Stomach (tissue), 8 donors: ENCODE measurements at regions not wholly inside any gene's neighbourhood (a gene's known extent, or its start where the extent isn't known, plus 50 kb on each side); places are given as distances from the start of the nearest gene placed in this dataset.

Experiments used
- DNase-seq, 2 donors: peaks; one replicate each; pipeline versions ENCODE4 v3.0.0 to v3.0.0-alpha.2; 2013 to 2019
- H3K27ac ChIP-seq, 5 donors: fragments of 200-600 bp in 4 of 5; sonication (generic) in 4 of 5; one replicate each; pipeline ENCODE4 v1.5.1; 2013 to 2019; ENCODE audit warnings: mild to moderate bottlenecking in 1 of 5, moderate library complexity in 1 of 5
- H3K27me3 ChIP-seq, 3 donors: fragments of 200-600 bp; sonication (generic); one replicate each; pipeline ENCODE4 v1.5.1; 2017 to 2019; ENCODE audit warnings: mixed run types in 1 of 3
- H3K36me3 ChIP-seq, 4 donors: fragments of 200-600 bp; sonication (generic); 1 replicate in 3 of 4; 2 replicates in 1 of 4; pipeline ENCODE4 v1.5.1; 2016 to 2019
- H3K4me1 ChIP-seq, 4 donors: fragments of 200-600 bp; sonication (generic); one replicate each; pipeline ENCODE4 v1.5.1; 2016 to 2019
- H3K4me3 ChIP-seq, 4 donors: fragments of 200-600 bp; sonication (generic) in 3 of 4; one replicate each; pipeline ENCODE4 v1.5.1; 2016 to 2019; ENCODE audit warnings: mild to moderate bottlenecking in 1 of 4
- H3K9me3 ChIP-seq, 4 donors: fragments of 200-600 bp; sonication (generic); one replicate each; pipeline ENCODE4 v1.5.1; 2016 to 2019
- EP300 ChIP-seq: sonication (generic); formaldehyde crosslinking; IDR thresholded peaks from one replicate; pipeline ENCODE4 v1.6.1; 2017; ENCODE audit warnings: antibody characterized with exemption
- POLR2A ChIP-seq, 4 donors: fragments of 450-650 bp; IDR thresholded peaks; one replicate each; pipeline ENCODE4 v1.6.1; 2016; ENCODE audit warnings: antibody characterized with exemption in 4 of 4, control low read depth in 2 of 4, mild to moderate bottlenecking in 1 of 4, moderate library complexity in 1 of 4
- POLR2AphosphoS5 ChIP-seq, 3 donors: sonication (generic); formaldehyde crosslinking; IDR thresholded peaks; one replicate each; pipeline ENCODE4 v1.6.1; 2016; ENCODE audit warnings: antibody characterized with exemption in 3 of 3
- WGBS, 5 donors: extraction: QIAGEN DNeasy Blood & Tissue Kit in 3 of 5; methylation state at CpG; one replicate each; pipeline versions ENCODE4 v1.1.5 to v1.1.7; 2013 to 2018; 5-methylcytosine and 5-hydroxymethylcytosine counted together
- intact Hi-C: fragments of 100-400 bp; cut with DNase I; formaldehyde crosslinking; loops from one replicate; pipeline ENCODE4 v1.15.1; 2023; ENCODE audit warnings: low total_unique reads
- TF ChIP-seq, protein P1 (sequence below), 7 experiments: fragments of 450-650 bp in 4 of 7; fragments of 200-600 bp in 3 of 7; sonication (generic) in 3 of 7; IDR thresholded peaks; one replicate each; pipeline ENCODE4 v1.5.1; 2016 to 2019; ENCODE audit warnings: antibody characterized with exemption in 7 of 7, control low read depth in 2 of 7, mild to moderate bottlenecking in 1 of 7
- donor health status: healthy with polysubstance abuse.
- donor health status: Bipolar disorder and iron deficiency.
- donor health status: healthy.

DNA sequence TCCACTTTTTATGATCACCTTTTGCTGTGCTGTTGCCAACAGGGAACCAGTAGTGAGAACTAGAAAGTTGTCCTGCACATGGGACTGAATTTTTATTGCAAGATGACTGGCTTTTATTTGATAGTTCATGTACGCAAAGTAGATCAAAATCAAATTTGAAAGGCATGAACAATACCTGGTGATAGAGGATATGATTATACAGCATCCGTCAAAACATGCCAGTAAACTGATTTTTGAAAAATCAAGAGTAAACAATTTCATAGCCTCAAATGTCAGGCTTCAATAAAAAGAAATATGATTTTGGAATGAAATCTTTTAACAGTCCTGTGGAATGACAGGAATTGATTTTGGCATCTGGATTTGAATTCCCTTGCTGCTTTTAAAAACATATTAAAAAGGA, 219.6 kb upstream of the LRRN1 start:
- no peaks in the 10 kb centered on the region for H3K36me3 ChIP-seq
- DNase-seq, result no peak
- intact Hi-C loops, result no loop called here

DNA sequence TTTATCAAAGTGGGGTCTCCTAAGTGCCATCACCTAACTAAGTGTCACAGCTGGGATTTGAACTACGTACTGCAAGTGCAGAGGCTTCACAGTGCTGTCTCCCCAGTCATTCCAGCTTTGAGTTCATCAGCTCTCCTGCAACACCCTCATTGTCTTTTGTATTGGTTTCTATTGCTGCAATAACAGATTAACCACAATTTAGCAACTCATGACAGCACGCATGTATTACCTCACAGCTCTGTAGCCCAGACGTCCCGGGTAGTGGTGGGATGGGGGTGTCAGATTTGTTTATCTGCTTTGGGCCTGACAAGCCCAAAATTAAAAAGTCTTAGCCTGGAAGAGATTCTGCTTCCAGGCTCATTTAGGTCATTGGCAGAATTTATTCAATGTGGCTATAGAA, 220.5 kb upstream of the LRRN1 start:
- no peaks in the 10 kb centered on the region for H3K27me3 ChIP-seq
- peaks cover 0 to 5% (median 0%) of the 10 kb centered on the region in 4 donors for H3K9me3 ChIP-seq
- no peaks in the 10 kb centered on the region for H3K4me1 ChIP-seq
- no peaks in the 10 kb centered on the region for H3K36me3 ChIP-seq
- TF ChIP-seq, protein P1, sequence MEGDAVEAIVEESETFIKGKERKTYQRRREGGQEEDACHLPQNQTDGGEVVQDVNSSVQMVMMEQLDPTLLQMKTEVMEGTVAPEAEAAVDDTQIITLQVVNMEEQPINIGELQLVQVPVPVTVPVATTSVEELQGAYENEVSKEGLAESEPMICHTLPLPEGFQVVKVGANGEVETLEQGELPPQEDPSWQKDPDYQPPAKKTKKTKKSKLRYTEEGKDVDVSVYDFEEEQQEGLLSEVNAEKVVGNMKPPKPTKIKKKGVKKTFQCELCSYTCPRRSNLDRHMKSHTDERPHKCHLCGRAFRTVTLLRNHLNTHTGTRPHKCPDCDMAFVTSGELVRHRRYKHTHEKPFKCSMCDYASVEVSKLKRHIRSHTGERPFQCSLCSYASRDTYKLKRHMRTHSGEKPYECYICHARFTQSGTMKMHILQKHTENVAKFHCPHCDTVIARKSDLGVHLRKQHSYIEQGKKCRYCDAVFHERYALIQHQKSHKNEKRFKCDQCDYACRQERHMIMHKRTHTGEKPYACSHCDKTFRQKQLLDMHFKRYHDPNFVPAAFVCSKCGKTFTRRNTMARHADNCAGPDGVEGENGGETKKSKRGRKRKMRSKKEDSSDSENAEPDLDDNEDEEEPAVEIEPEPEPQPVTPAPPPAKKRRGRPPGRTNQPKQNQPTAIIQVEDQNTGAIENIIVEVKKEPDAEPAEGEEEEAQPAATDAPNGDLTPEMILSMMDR (IDR thresholded peaks at IDR 0.05), result no peak
- no peak for TF ChIP-seq EP300
- no peak for TF ChIP-seq POLR2AphosphoS5 (IDR thresholded peaks at IDR 0.05)
- no peak for TF ChIP-seq POLR2A (IDR thresholded peaks at IDR 0.05)
- no peak overlapping the region for H3K27ac ChIP-seq
- no peak overlapping the region for H3K4me3 ChIP-seq
- peak in 1 of 2 donors; percentile 8 for DNase-seq
- intact Hi-C loops, result no loop called here
- WGBS, 5 donors, result 69 to 85% (median 77%) methylated on average over 4 of the region's 4 CpGs

More for the DNA sequence above, 219.6 kb upstream of the LRRN1 start:
- Histone ChIP-seq H3K27ac (no peak overlapping the region), H3K4me1 (no peaks in the 10 kb centered on the region), H3K9me3 (peaks cover 0 to 5% (median 0%) of the 10 kb centered on the region in 4 donors), H3K4me3 (no peak overlapping the region), H3K27me3 (no peaks in the 10 kb centered on the region)
- WGBS, 5 donors, result 83 to 95% (median 89%) methylated on average over 2 of the region's 2 CpGs
- TF ChIP-seq EP300, result no peak
- TF ChIP-seq POLR2AphosphoS5 (IDR thresholded peaks at IDR 0.05), result no peak

DNA sequence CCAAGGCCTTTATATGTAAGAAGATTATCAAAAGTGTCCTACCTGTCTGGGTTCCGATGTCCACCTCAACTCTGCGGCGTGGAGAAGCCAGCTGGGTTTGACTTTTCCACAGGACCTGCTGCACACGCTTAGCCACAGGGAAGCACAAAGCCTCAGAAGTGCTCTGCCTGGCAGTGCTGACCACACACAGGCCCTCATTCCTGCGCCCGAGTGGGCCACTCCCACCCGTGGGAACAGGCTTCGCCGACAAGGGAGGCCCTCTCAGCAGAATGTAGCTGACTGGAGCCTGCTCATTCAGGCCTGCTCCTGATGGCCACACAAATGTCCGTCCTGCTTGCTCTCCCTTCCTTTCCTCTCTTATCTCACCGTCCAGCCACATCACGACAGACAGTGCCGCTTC, 221.4 kb upstream of the LRRN1 start:
- no peak for TF ChIP-seq EP300
- TF ChIP-seq POLR2AphosphoS5 (IDR thresholded peaks at IDR 0.05), result no peak
- TF ChIP-seq, protein P1 (IDR thresholded peaks at IDR 0.05), result no peak
- TF ChIP-seq POLR2A (IDR thresholded peaks at IDR 0.05), result no peak

DNA sequence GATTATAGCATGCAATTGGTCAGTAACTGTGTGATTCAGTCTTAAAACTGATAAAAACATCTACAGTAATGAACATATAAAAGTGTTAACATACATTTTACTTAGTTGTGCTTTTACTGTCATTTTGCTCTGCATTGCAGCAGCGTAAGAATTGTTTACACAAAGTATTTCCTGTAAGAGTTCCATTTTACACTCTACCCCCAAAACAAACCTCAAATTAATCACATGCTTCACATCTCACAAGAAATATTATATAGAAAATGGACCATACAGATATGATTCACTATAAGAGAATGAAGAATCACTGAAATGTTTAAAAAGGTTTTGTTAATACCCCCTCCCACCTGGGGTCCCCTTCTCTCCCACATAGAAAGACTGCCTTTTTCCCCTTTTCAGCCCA, 225.9 kb upstream of the LRRN1 start:
- no peak for DNase-seq
- H3K4me1 ChIP-seq, result no peaks in the 10 kb centered on the region
- no peaks in the 10 kb centered on the region for H3K27me3 ChIP-seq
- WGBS, 5 donors, result 26 to 56% (median 29%) methylated on average over 1 of the region's 1 CpG
- H3K36me3 ChIP-seq, result no peaks in the 10 kb centered on the region
- H3K27ac ChIP-seq, result no peak overlapping the region
- no peak overlapping the region for H3K4me3 ChIP-seq
- intact Hi-C loops, result no loop called here
- H3K9me3 ChIP-seq, result peaks cover 0 to 3% (median 0%) of the 10 kb centered on the region in 4 donors
- TF ChIP-seq POLR2A (IDR thresholded peaks at IDR 0.05) (no peak), POLR2AphosphoS5 (IDR thresholded peaks at IDR 0.05) (no peak), EP300 (no peak)
- TF ChIP-seq, protein P1 (IDR thresholded peaks at IDR 0.05), result no peak

More for the DNA sequence above, 221.4 kb upstream of the LRRN1 start:
- Histone ChIP-seq H3K36me3 (no peaks in the 10 kb centered on the region), H3K4me1 (no peaks in the 10 kb centered on the region), H3K27ac (no peak overlapping the region), H3K27me3 (no peaks in the 10 kb centered on the region), H3K4me3 (no peak overlapping the region), H3K9me3 (peaks cover 0 to 5% (median 0%) of the 10 kb centered on the region in 4 donors)
- WGBS, 5 donors, result 77 to 85% (median 78%) methylated on average over 12 to 13 of the region's 13 CpGs
- no peak for DNase-seq
- intact Hi-C loops, result no loop called here

DNA sequence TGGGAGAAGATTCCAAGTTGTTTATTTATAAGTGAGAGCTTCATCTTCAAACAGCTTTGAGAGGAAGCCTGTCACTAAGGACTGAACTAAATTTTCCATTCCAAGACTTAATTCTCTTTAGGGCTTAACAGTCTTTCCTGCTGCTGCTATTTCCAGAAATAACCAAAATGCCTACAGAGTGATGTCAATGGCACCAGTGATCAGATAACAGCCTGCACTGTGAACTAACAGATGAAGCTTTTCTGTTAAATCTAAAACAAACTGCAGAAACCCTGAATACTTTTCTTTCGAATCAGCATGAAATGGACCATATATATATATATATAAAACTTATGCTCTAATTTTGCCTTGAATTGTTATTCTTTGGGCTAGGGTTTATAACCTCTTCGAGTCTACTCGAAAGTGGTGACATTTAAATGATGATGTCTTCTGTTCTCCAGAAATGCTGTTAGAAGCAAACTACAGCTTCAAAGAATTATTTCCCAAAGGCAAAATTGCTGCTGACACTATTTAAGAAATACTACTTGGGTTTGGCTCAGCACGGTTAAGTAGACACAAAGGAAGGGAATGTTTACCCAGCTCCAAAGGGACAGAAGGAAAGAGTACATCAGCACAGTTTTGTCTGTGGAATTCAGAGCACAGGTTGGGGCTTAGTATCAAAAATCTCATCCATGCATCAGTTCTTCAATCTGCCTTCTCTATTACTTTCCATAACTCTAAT, 238.5 kb upstream of the LRRN1 start:
- Histone ChIP-seq H3K4me3 (no peak overlapping the region), H3K27ac (no peak overlapping the region), H3K27me3 (no peaks in the 10 kb centered on the region), H3K4me1 (no peaks in the 10 kb centered on the region), H3K9me3 (peaks cover 0 to 8% (median 0%) of the 10 kb centered on the region in 4 donors), H3K36me3 (no peaks in the 10 kb centered on the region)
- intact Hi-C loops, result no loop called here
- 55 to 70% (median 62%) methylated on average over 4 of the region's 4 CpGs for WGBS, 5 donors
- peak in 1 of 2 donors; percentile 8 for DNase-seq
- TF ChIP-seq POLR2AphosphoS5 (IDR thresholded peaks at IDR 0.05), result no peak
- TF ChIP-seq, protein P1 (IDR thresholded peaks at IDR 0.05), result no peak
- no peak for TF ChIP-seq EP300
- TF ChIP-seq POLR2A (IDR thresholded peaks at IDR 0.05), result no peak
